Endothelial cell of umbilical vein (primary cell): ENCODE measurements at regions not wholly inside any gene's neighbourhood (a gene's known extent, or its start where the extent isn't known, plus 50 kb on each side); places are given as distances from the start of the nearest gene placed in this dataset.

Source experiments
- BruUV-seq: library from RNA; stranded (reverse); fragments of 400-500 nt; replicated peaks from 2 replicates; lab custom pipeline; 2021; lab: Mats Ljungman, UMichigan
- CTCF ChIA-PET: fragments of 300-600, 350-600 bp; sonication (Branson Sonifier 250); formaldehyde crosslinking; loops from one replicate; lab custom pipeline; 2021; ENCODE audit warnings: antibody characterized with exemption, inconsistent platforms; lab: Charles Lee
- POLR2A ChIA-PET: fragments of 300-600, 350-600 bp; sonication (Branson Sonifier 250); formaldehyde crosslinking; loops from one replicate; lab custom pipeline; 2021; ENCODE audit warnings: antibody characterized with exemption, inconsistent platforms; lab: Charles Lee
- DNase-seq: peaks from one replicate; pipeline ENCODE4 v3.0.0-alpha.2; 2011; ENCODE audit warnings: low read depth, low spot score
- FAIRE-seq: peaks from 2 replicates; lab custom pipeline; 2011; peaks lifted over from hg19 to GRCh38; lab: Jason Lieb, UNC
- H2AFZ ChIP-seq: 2 replicates; pipeline ENCODE4 v1.6.0; 2012; ENCODE audit warnings: low read depth, low read length, control low read depth, inconsistent platforms
- H3K27ac ChIP-seq: 2 replicates; pipeline ENCODE4 v1.5.1; 2011; ENCODE audit warnings: low read depth, mild to moderate bottlenecking, control low read depth, low read length, moderate library complexity; ENCODE audit not compliant: insufficient read depth
- H3K27me3 ChIP-seq, 2 experiments: 2 replicates each; pipeline versions ENCODE4 v1.6.0 to v1.6.1; 2011; ENCODE audit warnings: low read length in 2 of 2, mixed read lengths in 1 of 2; ENCODE audit not compliant: control insufficient read depth in 2 of 2, insufficient read depth in 2 of 2
- H3K36me3 ChIP-seq, 2 experiments: 2 replicates in 1 of 2; 3 replicates in 1 of 2; pipeline ENCODE4 v1.5.1; 2011; ENCODE audit warnings: low read length in 2 of 2, mild to moderate bottlenecking in 1 of 2, moderate library complexity in 1 of 2; ENCODE audit not compliant: control insufficient read depth in 2 of 2, insufficient read depth in 2 of 2; ENCODE audit errors: extremely low read depth in 1 of 2
- H3K4me1 ChIP-seq: 3 replicates; pipeline ENCODE4 v1.5.1; 2011; ENCODE audit warnings: mild to moderate bottlenecking, low read length; ENCODE audit not compliant: control insufficient read depth, insufficient read depth; ENCODE audit errors: extremely low read depth
- H3K4me2 ChIP-seq: 2 replicates; pipeline ENCODE4 v1.6.1; 2011; ENCODE audit warnings: low read length, control low read depth, mixed read lengths; ENCODE audit not compliant: insufficient read depth
- H3K4me3 ChIP-seq, 3 experiments: fragments of 200-600 bp in 1 of 3; sonication (generic), shearing (Covaris generic) in 1 of 3; replicated peaks in 1 of 3; 2 replicates each; pipeline ENCODE4 v1.5.1; 2011 to 2016; ENCODE audit warnings: control low read depth in 3 of 3, low read length in 3 of 3, mild to moderate bottlenecking in 2 of 3, inconsistent platforms in 1 of 3, low read depth in 1 of 3, moderate library complexity in 1 of 3; ENCODE audit not compliant: insufficient read depth in 1 of 3
- H3K79me2 ChIP-seq: 2 replicates; pipeline ENCODE4 v1.6.0; 2012; ENCODE audit warnings: low read length, inconsistent platforms; ENCODE audit not compliant: control insufficient read depth, insufficient read depth
- H3K9ac ChIP-seq: replicated peaks from 2 replicates; pipeline ENCODE3; 2011; ENCODE audit warnings: low read length, control low read depth; ENCODE audit not compliant: insufficient read depth; ENCODE audit errors: extremely low read depth
- H3K9me1 ChIP-seq: replicated peaks from 3 replicates; pipeline ENCODE4 v1.6.0; 2011; ENCODE audit warnings: mild to moderate bottlenecking, low read length; ENCODE audit not compliant: control insufficient read depth, insufficient read depth; ENCODE audit errors: extremely low read depth
- H3K9me3 ChIP-seq: replicated peaks from 2 replicates; pipeline ENCODE4 v1.5.1; 2012; ENCODE audit warnings: low read length, inconsistent platforms; ENCODE audit not compliant: control insufficient read depth, insufficient read depth
- H4K20me1 ChIP-seq: replicated peaks from 2 replicates; pipeline ENCODE3; 2011; ENCODE audit warnings: mild to moderate bottlenecking, low read length; ENCODE audit not compliant: control insufficient read depth, insufficient read depth; ENCODE audit errors: extremely low read depth
- CTCF ChIP-seq, 2 donors: IDR thresholded peaks; 1 replicate in 1 of 2; 2 replicates in 1 of 2; pipeline ENCODE4 v1.5.1; 2011; ENCODE audit warnings: low read length in 2 of 2, mild to moderate bottlenecking in 2 of 2, moderate library complexity in 2 of 2, control low read depth in 1 of 2, inconsistent platforms in 1 of 2, low read depth in 1 of 2; ENCODE audit not compliant: insufficient read depth in 1 of 2; ENCODE audit errors: extremely low read depth in 1 of 2
- EZH2 ChIP-seq: IDR thresholded peaks from 2 replicates; pipeline ENCODE4 v1.6.1; 2012; ENCODE audit warnings: borderline replicate concordance, low read depth, mild to moderate bottlenecking, moderate library complexity, low read length, inconsistent platforms; ENCODE audit not compliant: severe bottlenecking
- FOS ChIP-seq: IDR thresholded peaks from 2 replicates; pipeline ENCODE4 v1.6.1; 2011; ENCODE audit warnings: mild to moderate bottlenecking, low read length, moderate library complexity, borderline replicate concordance; ENCODE audit not compliant: insufficient read depth
- GATA2 ChIP-seq: IDR thresholded peaks from 2 replicates; pipeline ENCODE4 v1.7.0; 2011; ENCODE audit warnings: low read depth, mild to moderate bottlenecking, moderate library complexity, mixed read lengths, low read length; ENCODE audit not compliant: insufficient read length, insufficient read depth
- JUN ChIP-seq: IDR thresholded peaks from 2 replicates; pipeline ENCODE4 v1.6.1; 2011; ENCODE audit warnings: borderline replicate concordance, low read depth; ENCODE audit not compliant: insufficient read length, insufficient read depth
- MAX ChIP-seq: IDR thresholded peaks from 2 replicates; pipeline ENCODE4 v1.6.1; 2011; ENCODE audit not compliant: insufficient read depth, insufficient read length
- MYC ChIP-seq: IDR thresholded peaks from one replicate; pipeline ENCODE4 v1.6.1; 2011; ENCODE audit warnings: mild to moderate bottlenecking, low read depth, low read length
- POLR2A ChIP-seq: IDR thresholded peaks from 2 replicates; pipeline ENCODE4 v1.6.1; 2012; ENCODE audit warnings: low read depth, mild to moderate bottlenecking, control low read depth, low read length
- POLR2AphosphoS5 ChIP-seq: IDR thresholded peaks from 2 replicates; pipeline ENCODE4 v1.6.1; 2012; ENCODE audit warnings: low read depth, mild to moderate bottlenecking, control low read depth, low read length, moderate library complexity; ENCODE audit not compliant: insufficient read depth
- dilution Hi-C: fragments of 300-500 bp; cut with MboI; formaldehyde crosslinking; loops from one replicate; pipeline ENCODE4 v1.15.0; 2019; ENCODE audit warnings: low sequenced_read_pairs; ENCODE audit not compliant: extremely low pct_ligation_motif_present
- intact Hi-C: fragments of 100-400 bp; cut with micrococcal nuclease; formaldehyde crosslinking; loops from one replicate; pipeline ENCODE4 v1.10.0; 2022

- CTCF ChIA-PET = no interaction called here
- BruUV-seq = no TSS peak
- Histone ChIP-seq H3K4me3 (no peak overlapping the region), H3K27ac (no peak overlapping the region), H4K20me1 (no peaks in the 10 kb centered on the region), H2AFZ (no peak overlapping the region), H3K4me1 (no peaks in the 10 kb centered on the region), H3K9me1 (no peaks in the 10 kb centered on the region), H3K27me3 (peaks cover 3 to 11% of the 10 kb centered on the region in 2 experiments), H3K9ac (no peak overlapping the region), H3K4me2 (no peak overlapping the region), H3K9me3 (no peaks in the 10 kb centered on the region), H3K36me3 (no peaks in the 10 kb centered on the region), H3K79me2 (no peaks in the 10 kb centered on the region)
- TF ChIP-seq FOS = no peak
- TF ChIP-seq JUN = no peak
- no peak for TF ChIP-seq MYC
- no peak for TF ChIP-seq EZH2
- TF ChIP-seq POLR2AphosphoS5 = no peak
- TF ChIP-seq CTCF (IDR thresholded peaks at IDR 0.05; ENCODE audit: extremely low read depth in 1 of 2, insufficient read depth in 1 of 2, low read depth in 1 of 2, low read length in 2 of 2) = no peak
- no peak for TF ChIP-seq POLR2A
- no peak for TF ChIP-seq GATA2
- TF ChIP-seq MAX = no peak
- FAIRE-seq (no peak), DNase-seq (no peak)
- intact Hi-C loops = no loop called here
- POLR2A ChIA-PET = no interaction called here
- dilution Hi-C loops = no loop called here
Observed at GRCh38 chr18:10261344-10262276, 192.8 kb upstream of the APCDD1 start.
